ENCODE measurements at regions not wholly inside any gene's neighbourhood (a gene's known extent, or its start where the extent isn't known, plus 50 kb on each side); places are given as distances from the start of the nearest gene placed in this dataset.

GRCh38 chrX:155682834-155683233 lies 70.1 kb upstream of the TMLHE start:
- TF ChIP-seq MAZ (IDR thresholded peaks at IDR 0.05; ENCODE audit: borderline replicate concordance, low read depth, low read length) = no peak
- TF ChIP-seq, protein P1, sequence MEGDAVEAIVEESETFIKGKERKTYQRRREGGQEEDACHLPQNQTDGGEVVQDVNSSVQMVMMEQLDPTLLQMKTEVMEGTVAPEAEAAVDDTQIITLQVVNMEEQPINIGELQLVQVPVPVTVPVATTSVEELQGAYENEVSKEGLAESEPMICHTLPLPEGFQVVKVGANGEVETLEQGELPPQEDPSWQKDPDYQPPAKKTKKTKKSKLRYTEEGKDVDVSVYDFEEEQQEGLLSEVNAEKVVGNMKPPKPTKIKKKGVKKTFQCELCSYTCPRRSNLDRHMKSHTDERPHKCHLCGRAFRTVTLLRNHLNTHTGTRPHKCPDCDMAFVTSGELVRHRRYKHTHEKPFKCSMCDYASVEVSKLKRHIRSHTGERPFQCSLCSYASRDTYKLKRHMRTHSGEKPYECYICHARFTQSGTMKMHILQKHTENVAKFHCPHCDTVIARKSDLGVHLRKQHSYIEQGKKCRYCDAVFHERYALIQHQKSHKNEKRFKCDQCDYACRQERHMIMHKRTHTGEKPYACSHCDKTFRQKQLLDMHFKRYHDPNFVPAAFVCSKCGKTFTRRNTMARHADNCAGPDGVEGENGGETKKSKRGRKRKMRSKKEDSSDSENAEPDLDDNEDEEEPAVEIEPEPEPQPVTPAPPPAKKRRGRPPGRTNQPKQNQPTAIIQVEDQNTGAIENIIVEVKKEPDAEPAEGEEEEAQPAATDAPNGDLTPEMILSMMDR (conservative IDR thresholded peaks at IDR 0.05; ENCODE audit: low read depth, low read length) = no peak
- TF ChIP-seq RAD21 (IDR thresholded peaks at IDR 0.05; ENCODE audit: low read length) = no peak
- no peak for TF ChIP-seq POLR2A (IDR thresholded peaks at IDR 0.05; ENCODE audit: low read depth, low read length)
- no peak for TF ChIP-seq CEBPB (IDR thresholded peaks at IDR 0.05; ENCODE audit: low read depth, low read length)
